GOT3 (cell line): ENCODE measurements at regions not wholly inside any gene's neighbourhood (a gene's known extent, or its start where the extent isn't known, plus 50 kb on each side); places are given as distances from the start of the nearest gene placed in this dataset.
"Not testable (repeated sequence)": the region's sequence is repeated elsewhere in the genome, so short reads cannot be mapped to it uniquely, and the experiment has no call there.

ENCODE experiments used
- DNase-seq: peaks from one replicate; lab custom pipeline; 2025; ENCODE audit warnings: mixed read lengths; lab: John Stamatoyannopoulos, UW

- DNase-seq: no peak
Observed at GRCh38 chr9:108445431-108446071, 410.2 kb downstream of the ACTL7B start.

GRCh38 chr9:108444400-108445358 lies 411.1 kb downstream of the ACTL7B start:
- DNase-seq: no peak

GRCh38 chr9:108443741-108444140 lies 412.0 kb downstream of the ACTL7B start:
- DNase-seq: no peak

- DNase-seq: no peak
Observed at GRCh38 chr9:108443019-108443633, 412.7 kb downstream of the ACTL7B start.

- no peak for DNase-seq
Observed at GRCh38 chr9:108442627-108443018, 413.2 kb downstream of the ACTL7B start.

GRCh38 chr9:108441726-108442125 lies 414.1 kb downstream of the ACTL7B start:
- DNase-seq: no peak

- DNase-seq: no peak
Observed at GRCh38 chr9:108441251-108441650, 414.5 kb downstream of the ACTL7B start.

GRCh38 chr9:108439947-108440346 lies 415.8 kb downstream of the ACTL7B start:
- no peak for DNase-seq

GRCh38 chr9:108437656-108438055 lies 418.1 kb downstream of the ACTL7B start:
- DNase-seq: no peak

- DNase-seq: no peak
Observed at GRCh38 chr9:108436448-108436847, 419.3 kb downstream of the ACTL7B start.

- DNase-seq: no peak
Observed at GRCh38 chr9:108434502-108434901, 421.3 kb downstream of the ACTL7B start.

GRCh38 chr9:108434036-108434435 lies 421.8 kb downstream of the ACTL7B start:
- no peak for DNase-seq

- no peak for DNase-seq
Observed at GRCh38 chr9:108430655-108431054, 425.1 kb downstream of the ACTL7B start.

- no peak for DNase-seq
Observed at GRCh38 chr9:108427751-108428150, 428.0 kb downstream of the ACTL7B start.

- DNase-seq: not testable (repeated sequence)
Observed at GRCh38 chr9:108426421-108426940, 429.3 kb downstream of the ACTL7B start.

GRCh38 chr9:108423433-108423832 lies 432.4 kb downstream of the ACTL7B start:
- DNase-seq: no peak

- no peak for DNase-seq
Observed at GRCh38 chr9:108419379-108419778, 436.4 kb downstream of the ACTL7B start.

GRCh38 chr9:108417726-108418125 lies 438.1 kb downstream of the ACTL7B start:
- DNase-seq: no peak

GRCh38 chr9:108417312-108417711 lies 438.5 kb downstream of the ACTL7B start:
- no peak for DNase-seq

- no peak for DNase-seq
Observed at GRCh38 chr9:108416324-108416723, 439.5 kb downstream of the ACTL7B start.

GRCh38 chr9:108413809-108414208 lies 442.0 kb downstream of the ACTL7B start:
- no peak for DNase-seq

GRCh38 chr9:108412755-108413154 lies 443.0 kb downstream of the ACTL7B start:
- DNase-seq: no peak

- DNase-seq: no peak
Observed at GRCh38 chr9:108411632-108412031, 444.2 kb downstream of the ACTL7B start.
